GM18502 (cell line): ENCODE measurements at regions not wholly inside any gene's neighbourhood (a gene's known extent, or its start where the extent isn't known, plus 50 kb on each side); places are given as distances from the start of the nearest gene placed in this dataset.
"Not testable (repeated sequence)": the region's sequence is repeated elsewhere in the genome, so short reads cannot be mapped to it uniquely, and the experiment has no call there.

ENCODE experiments used
- ATAC-seq: cut with Tn5 transposase; IDR thresholded peaks from one replicate; pipeline ENCODE4 v1.9.1; 2021; ENCODE audit warnings: mild to moderate bottlenecking; ENCODE audit not compliant: unreplicated experiment, poor library complexity

DNA sequence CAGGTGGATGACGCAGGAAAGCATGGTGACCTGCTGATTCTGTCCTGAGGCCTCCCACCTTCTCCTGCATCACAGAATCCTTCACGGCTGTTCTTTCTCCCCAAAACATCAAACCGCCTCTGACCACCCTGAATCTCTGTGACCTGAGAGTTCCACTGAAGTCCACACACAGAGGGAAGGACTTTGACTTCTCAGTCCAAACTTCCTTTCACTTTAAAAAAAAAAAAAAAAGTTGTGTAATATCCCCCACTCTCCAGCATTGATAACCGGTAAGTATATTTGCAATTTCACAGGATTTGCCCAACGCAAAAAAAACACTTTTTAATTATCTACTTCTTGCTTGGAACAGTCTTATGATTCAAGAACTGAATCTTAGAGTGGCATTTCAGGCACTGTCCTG, 259.5 kb upstream of the IRS2 start:
- ATAC-seq: no peak

DNA sequence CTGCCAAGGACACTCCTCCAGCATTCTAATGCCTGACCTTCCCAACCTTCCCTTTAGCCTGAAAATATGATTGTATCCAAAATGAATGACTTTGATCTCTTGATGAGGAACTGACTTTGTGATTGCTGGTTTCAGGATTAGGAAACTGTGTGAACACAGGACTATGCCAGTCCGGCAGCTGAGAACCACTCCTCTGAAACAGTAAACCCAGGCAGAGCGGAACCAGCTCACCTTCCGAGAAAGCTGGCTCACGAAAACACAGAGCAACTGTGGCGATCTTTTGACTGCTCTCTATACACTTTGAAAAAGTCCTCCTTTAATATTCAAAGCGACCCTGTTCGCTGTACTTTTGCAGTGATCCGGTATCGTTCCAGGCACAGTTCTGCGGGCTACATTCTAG, 258.8 kb upstream of the IRS2 start:
- ATAC-seq: no peak

DNA sequence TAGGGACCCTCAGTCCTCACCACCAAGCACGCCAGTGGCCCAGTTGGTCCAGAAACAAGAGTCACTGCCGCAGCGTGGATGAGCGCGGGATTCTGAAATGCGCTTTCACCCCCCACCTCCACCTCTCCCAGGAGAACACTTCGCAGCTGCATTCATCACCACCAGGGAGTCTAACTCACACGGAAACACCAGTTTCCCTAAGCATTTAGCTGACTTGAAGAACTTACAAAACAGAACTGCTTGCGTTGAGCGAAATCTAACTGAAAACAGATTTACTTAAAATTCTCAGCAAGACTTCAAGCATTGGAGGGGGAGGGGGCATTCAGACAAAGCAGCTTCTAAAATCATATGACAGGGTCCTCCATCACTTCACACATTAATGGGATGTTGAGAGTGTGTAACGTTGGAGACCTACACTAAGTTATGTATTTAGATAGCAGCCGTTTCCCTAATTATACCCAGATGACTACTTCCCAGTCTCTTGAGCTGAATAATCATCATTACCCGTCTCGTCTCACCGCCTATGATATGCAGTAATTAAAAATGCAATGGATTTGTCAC, 258.2 kb upstream of the IRS2 start:
- no peak for ATAC-seq

DNA sequence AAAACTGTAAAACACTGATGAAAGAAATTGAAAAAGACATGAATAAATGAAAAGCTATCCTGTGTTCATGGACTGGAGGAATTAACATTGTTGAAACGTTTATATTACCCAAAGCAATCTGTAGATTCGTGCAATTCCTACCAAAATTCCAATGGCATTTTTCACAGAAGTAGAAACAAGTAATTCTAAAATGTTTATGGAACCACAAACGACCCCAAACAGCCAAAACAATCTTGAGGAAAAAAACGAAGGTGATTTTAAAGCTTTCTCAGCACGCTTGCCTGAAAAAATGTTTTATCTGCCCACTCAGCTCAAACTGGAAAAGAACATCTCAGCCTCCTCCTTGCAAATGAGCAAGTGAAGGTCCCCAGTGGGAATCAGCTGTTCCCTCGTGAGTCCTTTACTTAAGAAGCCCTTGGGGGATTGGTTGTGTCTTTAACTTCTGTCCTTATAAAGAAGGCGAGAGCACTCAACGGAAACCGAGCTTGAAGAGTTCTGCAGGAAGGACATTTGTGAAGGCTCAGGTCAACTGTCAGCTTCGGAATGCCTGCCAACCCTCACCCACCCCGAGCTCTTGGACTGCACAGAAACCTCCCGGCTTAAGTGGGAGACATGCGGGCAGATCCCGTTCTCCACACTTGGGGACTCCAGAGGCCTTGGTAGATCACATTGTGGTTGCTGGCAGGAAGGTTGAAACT, 256.0 kb upstream of the IRS2 start:
- ATAC-seq: no peak

DNA sequence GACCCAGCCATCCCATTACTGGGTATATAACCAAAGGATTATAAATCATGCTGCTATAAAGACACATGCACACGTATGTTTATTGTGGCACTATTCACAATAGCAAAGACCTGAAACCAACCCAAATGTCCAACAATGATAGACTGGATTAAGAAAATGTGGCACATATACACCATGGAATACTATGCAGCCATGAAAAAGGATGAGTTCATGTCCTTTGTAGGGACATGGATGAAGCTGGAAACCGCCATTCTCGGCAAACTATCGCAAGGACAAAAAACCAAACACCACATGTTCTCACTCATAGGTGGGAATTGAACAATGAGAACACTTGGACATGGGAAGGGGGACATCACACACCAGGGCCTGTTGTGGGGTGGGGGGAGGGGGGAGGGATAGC, 255.3 kb upstream of the IRS2 start:
- ATAC-seq: not testable (repeated sequence)

DNA sequence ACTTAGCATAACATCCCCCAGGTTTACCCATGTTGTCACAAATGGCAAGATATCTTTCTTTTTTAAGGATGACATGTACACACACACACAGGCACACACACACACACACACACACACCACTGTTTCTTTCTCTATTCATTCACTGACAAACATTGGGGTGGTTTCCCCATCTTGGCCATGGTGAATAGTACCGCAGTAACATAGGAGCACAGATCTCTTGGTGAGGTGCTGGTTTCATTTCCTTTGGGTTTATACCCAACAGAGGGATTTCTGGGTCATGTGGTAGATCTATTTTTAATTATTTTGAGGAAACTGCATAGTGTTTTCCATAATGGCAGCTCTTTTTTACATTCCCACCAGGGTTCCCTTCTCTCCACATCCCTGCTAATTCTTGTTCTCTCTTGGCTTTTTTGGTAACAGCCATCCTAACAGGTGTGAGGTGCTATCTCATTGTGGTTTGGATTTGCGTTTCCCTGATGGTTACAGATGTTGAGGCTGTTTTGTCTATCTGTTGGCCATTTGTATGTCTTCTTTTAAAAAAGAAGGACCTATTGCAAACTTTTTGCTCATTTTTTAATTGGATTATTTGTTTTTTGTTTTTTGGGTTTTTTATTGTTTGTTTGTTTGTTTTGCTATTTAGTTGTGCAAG, 251.7 kb upstream of the IRS2 start:
- no peak for ATAC-seq

DNA sequence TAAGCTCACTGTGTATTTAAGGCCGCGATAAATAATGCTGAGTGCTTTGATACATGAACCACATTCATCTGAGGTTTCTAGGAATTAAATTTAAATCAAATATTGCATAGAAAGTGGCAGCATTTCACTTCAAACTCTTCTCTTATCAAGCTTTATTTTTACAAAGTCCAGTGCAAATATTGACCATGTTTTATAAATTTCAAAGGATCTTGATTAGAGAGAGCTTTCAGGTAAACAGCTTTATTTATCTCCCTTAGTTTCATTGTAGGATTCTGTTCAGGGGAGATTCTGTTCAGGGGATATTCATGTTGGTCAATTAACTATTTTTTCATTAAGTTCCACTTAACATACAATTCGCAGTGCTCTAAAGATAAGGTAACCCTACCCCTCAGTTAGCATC, 249.7 kb upstream of the IRS2 start:
- no peak for ATAC-seq

DNA sequence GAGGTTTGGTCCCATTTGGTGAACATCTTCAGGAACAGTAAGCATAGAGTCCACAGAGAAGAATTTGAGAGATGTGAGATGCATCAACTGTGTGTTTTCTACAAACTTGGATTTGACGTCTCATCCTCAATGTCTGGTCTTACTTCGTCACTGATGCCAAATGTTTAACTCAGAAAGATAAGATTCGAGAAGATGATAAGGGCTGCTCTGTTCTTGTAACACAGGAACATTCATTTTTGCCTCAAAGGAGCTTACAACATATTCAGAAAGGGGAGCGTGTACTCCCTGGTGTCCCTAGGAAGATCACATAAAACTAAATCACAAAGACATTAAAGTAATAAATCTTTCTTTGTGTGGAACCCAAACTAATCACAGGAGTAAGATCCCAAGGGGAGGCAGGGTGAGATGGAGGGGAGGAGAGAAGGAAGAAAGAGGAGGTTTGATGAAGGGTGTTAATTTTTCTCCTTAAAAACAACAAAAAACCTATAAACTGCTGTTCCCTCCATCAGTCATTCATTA, 247.7 kb upstream of the IRS2 start:
- ATAC-seq: no peak

DNA sequence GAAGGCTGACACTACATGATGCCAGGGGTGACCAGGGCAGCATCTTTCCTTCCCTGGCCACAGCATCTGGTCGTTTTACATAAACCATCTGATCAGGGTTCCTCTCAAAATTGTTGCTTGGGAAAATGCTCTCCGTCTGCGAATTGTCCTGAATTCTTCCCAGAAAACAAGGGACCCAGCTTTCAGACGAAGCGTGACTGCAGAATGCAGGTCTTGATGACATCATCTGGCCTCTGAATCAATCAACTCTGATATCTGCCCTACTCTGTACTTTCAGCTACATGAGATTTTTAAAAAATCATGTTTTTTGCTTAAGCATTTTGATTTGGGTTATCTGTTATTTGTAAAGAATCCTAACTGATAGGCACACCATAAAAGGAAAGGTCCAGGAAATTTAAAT, 246.6 kb upstream of the IRS2 start:
- no peak for ATAC-seq

DNA sequence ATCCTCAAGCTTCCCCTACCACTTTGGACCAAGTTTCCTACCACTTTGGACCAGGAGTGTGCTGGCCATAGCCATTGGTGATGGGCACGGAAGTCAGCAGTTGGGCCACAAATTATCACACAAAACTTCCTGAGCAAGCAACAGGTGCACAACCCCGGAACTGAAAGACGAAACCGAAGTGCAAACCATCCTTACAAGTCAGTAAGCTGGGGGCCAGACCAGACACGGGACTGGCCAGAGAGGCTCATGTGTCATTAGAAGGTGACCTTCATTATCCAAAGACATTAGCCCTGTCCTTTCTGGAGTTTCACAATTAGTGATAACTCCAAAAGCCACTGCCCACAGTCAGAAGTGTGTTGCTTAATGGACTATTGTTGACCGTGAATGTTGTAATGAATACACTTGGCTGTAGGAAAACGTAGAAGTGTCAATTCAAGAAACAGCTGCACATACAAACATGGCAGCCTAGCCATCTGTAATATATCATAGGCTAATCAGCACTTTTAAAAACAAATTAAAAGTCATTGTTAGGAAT, 244.1 kb upstream of the IRS2 start:
- ATAC-seq: no peak

DNA sequence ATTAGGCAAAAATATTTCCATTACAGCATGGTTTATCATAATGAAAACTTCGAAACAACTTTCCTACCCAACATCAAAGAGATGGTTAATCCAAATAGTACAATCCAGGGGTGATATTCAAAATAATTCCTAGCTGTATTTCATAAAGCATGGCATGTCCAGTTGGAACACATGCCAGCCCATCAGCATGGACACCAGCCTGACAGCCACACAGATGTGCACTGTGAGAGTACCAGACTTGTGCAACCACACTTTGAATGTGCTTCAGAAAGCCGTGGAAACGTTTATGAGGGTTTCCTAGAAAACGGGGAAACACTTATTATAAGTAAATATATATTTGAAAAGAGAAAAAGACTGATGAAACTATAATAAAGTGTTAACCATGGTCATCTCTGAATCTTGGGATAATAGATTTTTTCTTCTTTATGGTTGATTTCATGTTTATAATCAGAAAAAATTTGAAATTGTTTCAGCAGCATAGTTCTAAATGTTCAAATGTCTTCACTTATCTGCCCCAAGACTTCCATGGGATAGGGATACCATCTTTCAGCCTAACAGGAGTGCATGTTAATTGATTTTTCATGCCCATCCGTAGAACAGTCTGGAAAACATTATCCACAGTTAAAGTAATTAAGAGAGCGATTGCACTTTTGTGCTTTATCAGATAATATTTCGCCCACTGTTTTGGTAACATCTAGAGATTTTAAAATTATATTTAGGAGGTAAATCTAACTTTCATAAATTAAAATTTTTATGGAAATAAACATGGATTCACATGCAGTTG, 242.6 kb upstream of the IRS2 start:
- no peak for ATAC-seq

DNA sequence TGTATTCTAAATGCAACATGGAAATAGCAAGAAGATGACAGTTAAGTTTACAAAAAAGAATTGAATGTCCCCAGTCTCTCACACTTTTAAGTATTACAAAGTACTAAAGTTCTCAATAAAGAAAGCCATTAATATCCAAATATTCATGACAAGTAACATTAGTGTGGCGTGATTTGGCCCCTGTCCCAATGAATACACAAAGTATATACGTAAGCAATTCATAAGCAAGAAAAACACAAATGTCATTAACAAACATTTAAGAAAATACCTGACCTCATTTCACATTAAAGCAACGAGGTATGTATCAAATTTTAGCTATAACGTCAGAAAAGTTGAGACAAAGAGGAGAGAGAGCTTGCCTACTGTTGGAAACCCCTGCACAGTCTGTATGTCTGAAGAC, 241.9 kb upstream of the IRS2 start:
- ATAC-seq: no peak

DNA sequence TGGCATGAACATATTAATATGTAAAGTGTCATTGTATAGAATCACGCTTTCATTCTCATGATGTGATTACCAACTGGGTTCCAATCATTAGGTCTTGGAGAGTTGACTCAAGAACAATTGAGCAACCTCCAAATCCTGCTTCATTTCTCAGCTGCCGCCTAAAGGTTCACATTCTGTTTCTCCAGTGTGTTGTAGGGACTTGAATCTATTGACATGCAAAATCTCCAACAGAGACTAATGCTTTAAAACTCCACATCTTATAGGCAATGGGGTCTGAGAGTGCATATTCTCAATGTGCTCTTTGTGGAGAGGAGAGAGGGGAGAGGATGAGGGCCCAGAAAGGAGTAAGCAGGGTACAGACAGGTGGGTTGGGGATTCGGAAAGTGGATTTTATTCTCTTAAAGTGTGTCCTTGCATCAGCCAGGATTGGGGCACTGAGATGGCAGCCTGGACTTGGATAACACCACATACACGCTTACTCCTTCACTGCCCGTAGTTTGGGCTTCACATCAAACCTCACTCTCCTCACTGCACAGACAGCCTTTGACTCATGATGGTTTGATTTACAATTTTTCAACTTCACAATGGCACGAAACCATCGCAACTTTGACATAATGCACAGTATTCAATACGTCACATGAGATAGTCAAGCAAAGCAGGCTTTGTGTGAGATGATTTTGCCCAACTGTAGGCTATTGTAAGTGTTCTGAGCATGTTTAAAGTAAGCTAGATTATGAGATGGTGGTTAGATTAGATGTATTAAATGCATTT, 241.3 kb upstream of the IRS2 start:
- ATAC-seq: no peak

DNA sequence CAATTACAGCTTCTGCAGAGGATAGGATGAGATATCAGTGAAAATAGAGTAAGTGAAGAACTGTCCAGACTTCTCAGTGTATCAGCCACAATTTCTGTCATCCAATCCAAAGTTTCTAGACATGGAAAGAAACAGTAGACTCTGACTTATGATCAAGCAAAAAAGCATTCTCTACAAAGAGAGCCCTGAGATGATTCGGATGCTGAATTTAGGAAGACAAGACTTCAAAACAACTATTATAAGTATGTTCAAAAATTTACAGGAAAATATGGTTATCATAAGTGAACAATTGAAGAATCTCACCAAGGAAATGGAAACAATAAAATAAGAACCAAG, 238.2 kb upstream of the IRS2 start:
- ATAC-seq: no peak

DNA sequence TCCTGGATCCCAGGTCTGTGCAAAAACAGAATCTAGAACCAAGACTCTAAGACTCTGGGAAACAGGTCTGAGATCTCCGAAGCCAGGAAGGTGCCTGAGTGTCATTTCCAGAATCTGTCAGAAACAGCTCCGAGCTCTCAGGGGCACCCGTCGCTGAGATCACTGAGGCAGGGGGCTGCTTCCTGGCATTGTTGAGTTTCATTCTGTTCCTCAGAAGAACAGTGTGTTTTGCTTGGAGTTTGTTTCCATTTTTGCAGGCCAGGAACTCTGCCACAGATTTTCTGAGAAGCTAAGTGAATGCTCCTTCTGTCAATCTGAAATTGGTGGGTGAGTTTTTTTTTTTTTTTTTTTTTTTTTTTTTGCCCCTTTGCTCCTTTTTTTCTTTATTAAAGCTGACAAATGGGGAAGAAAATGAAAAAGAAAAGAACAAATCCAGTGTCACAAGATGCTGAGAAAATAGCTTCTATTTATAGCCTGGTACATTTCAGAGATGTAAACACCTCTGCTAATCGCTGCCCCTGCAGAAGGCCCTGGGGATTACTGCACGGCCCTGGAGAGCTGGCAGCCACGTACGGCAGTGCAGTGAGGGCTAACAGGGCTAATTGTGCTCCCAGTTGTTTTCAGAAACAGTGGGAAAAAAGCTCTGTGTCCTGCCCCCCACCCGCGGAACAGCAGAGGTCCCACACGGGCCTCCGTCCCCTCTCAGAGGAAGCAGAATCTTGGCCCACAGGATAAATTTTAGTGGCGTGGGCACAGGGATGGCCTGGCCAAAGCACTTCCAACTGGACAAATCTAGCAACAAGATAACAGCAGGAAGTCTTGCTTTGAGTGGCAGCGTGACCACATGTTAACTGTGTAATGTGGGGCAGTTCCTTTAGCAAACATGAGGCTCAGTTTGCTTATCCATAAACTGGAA, 237.6 kb upstream of the IRS2 start:
- ATAC-seq: no peak

DNA sequence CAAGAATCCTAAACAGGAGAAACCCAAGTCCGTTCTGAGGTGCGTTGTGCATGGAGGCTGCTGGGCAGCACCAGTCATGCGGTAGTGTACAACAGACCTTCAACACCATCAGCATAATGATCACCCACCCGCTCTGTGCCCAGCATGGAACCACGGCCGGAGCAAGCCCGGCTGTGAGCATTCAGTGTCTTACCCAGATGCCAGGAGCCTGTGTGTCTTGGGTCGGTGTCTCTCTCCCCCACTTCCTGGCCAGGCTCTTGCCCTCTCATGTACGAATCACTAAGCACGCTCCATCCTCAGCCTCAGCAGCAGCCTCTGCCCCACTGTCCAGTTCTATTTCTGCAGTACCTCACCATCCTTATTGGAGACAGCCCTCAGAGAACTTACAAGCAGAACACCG, 231.6 kb upstream of the IRS2 start:
- ATAC-seq: no peak

DNA sequence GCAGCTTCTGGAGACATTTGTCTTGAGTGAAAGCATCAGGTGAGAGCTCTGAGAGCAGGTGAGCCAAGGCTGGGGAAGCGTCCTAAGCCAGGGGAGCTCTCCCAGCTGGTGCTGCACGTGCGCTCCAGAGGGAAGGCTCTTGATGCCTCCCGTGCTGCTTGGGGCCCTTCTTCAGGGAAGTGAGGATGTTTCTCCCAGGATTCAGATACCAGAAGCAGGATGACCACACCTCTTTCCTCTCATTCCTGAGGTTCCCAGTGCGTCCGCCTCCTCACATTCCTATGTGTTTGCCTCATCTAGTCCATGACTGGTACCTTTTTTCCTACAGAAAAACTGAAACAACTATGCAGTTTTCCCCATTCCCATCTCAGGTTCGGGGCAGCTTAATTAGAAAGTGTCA, 231.0 kb upstream of the IRS2 start:
- ATAC-seq: no peak

DNA sequence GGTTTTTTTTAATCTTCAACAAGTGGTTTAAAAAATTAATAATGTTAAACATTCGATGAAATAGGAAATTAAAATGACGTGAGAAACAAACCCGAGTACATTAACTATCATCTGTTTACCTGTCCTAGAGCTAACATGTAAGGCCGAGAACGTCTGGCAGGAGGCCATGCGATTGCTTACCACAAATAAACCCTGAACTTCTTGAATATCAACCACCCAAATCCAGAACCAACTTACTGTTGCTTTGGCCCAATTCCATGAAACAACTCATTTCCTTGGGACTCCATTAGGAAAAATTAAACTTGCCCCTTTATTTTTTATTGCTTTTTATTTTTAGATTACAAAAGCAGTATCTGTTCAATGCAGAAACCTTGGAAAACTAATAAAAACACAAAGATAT, 228.9 kb upstream of the IRS2 start:
- ATAC-seq: no peak

DNA sequence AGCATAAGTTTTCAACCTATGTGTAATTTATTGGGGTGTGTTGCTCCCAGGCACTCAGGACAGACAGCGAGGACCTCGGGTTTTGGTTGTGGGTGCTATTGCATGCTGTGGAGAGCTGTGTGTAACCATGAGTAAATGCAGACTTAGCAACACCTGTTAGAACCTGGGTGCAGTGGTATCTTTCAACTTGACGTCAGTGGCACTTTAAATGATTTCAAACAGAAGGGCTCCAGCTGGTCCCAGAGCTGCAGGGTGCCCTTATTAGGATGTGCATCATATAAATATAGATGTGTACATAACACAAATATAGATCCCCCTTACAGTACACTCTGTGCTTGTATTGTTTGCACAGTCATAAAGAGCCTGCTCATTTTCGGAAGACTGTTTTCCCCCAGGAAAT, 228.3 kb upstream of the IRS2 start:
- no peak for ATAC-seq
